A549 (cell line): ENCODE measurements at regions not wholly inside any gene's neighbourhood (a gene's known extent, or its start where the extent isn't known, plus 50 kb on each side); places are given as distances from the start of the nearest gene placed in this dataset.

ENCODE experiments used
- ATAC-seq, 2 experiments: fragments of 200-7000 bp in 1 of 2; fragments of >200 bp in 1 of 2; cut with Nextera tagmentation in 1 of 2; cut with Tn5 transposase in 1 of 2; 3 replicates each; pipeline versions ENCODE4 v1.8.0 to v1.9.1; 2018 to 2020; ENCODE audit warnings: mild to moderate bottlenecking in 1 of 2, moderate library complexity in 1 of 2
- CTCF ChIA-PET: fragments of 300-600 bp; sonication (Branson Sonifier 250); formaldehyde crosslinking; extraction: SDS; loops from one replicate; lab custom pipeline; 2021; ENCODE audit warnings: antibody characterized with exemption, inconsistent platforms; lab: Yijun Ruan, JAX
- POLR2A ChIA-PET: fragments of 350-600 bp; formaldehyde crosslinking; extraction: SDS; loops from one replicate; lab custom pipeline; 2021; ENCODE audit warnings: antibody characterized with exemption, inconsistent platforms; lab: Yijun Ruan, JAX
- DNase-seq, 2 experiments: peaks; one replicate each; pipeline versions ENCODE4 v3.0.0 to v3.0.0-alpha.2; 2011 to 2016; ENCODE audit warnings: low read depth in 1 of 2, low spot score in 1 of 2
- FAIRE-seq: peaks from 2 replicates; lab custom pipeline; 2011; peaks lifted over from hg19 to GRCh38; lab: Jason Lieb, UNC
- H3K27ac ChIP-seq, 2 experiments: fragments of >200 bp; sonication (Bioruptor Twin); formaldehyde crosslinking; 3 replicates each; pipeline ENCODE4 v1.5.1; 2016 to 2017
- H3K4me1 ChIP-seq: fragments of >200 bp; sonication (Bioruptor Twin); formaldehyde crosslinking; 3 replicates; pipeline ENCODE4 v1.6.1; 2016
- H3K4me2 ChIP-seq: fragments of >200 bp; sonication (Bioruptor Twin); formaldehyde crosslinking; 3 replicates; pipeline ENCODE4 v1.6.1; 2016
- H3K4me3 ChIP-seq: fragments of >200 bp; sonication (Bioruptor Twin); formaldehyde crosslinking; 3 replicates; pipeline ENCODE4 v1.5.1; 2016
- H3K9me3 ChIP-seq: fragments of >200 bp; sonication (Bioruptor Twin); formaldehyde crosslinking; 3 replicates; pipeline ENCODE4 v1.6.1; 2016
- BCL3 ChIP-seq: fragments of >200 bp; sonication (Bioruptor Twin); formaldehyde crosslinking; IDR thresholded peaks from 3 replicates; pipeline ENCODE4 v1.6.1; 2016
- BHLHE40 ChIP-seq: IDR thresholded peaks from 2 replicates; pipeline ENCODE4 v1.6.1; 2012; ENCODE audit warnings: low read depth, low read length, inconsistent platforms
- CHD2 ChIP-seq: fragments of 150-350 bp; IDR thresholded peaks from 2 replicates; pipeline ENCODE4 v1.6.1; 2014; ENCODE audit warnings: low read length; ENCODE audit not compliant: partially characterized antibody
- CTCF ChIP-seq: fragments of >200 bp; sonication (Bioruptor Twin); formaldehyde crosslinking; IDR thresholded peaks from 3 replicates; pipeline ENCODE4 v1.5.1; 2016
- EP300 ChIP-seq, 2 experiments: fragments of >200 bp; sonication (Bioruptor Twin); formaldehyde crosslinking; IDR thresholded peaks; 2 replicates in 1 of 2; 3 replicates in 1 of 2; pipeline ENCODE4 v1.6.1; 2016 to 2017
- ESRRA ChIP-seq: fragments of 150-350 bp; IDR thresholded peaks from 2 replicates; pipeline ENCODE4 v1.6.1; 2014; ENCODE audit warnings: mild to moderate bottlenecking, low read length, borderline replicate concordance
- FOSL2 ChIP-seq, 2 experiments: fragments of 450-650 bp in 1 of 2; fragments of >200 bp in 1 of 2; sonication (Bioruptor Twin) in 1 of 2; formaldehyde crosslinking; IDR thresholded peaks; 2 replicates each; pipeline versions ENCODE4 v1.5.0 to v1.6.1; 2016 to 2020; ENCODE audit warnings: mild to moderate bottlenecking in 1 of 2, moderate library complexity in 1 of 2
- FOXS1 ChIP-seq: fragments of 250-450 bp; sonication (Bioruptor Pico); IDR thresholded peaks from 2 replicates; pipeline ENCODE4 v1.5.0; 2020; ENCODE audit warnings: mild to moderate bottlenecking, moderate library complexity
- HEYL ChIP-seq: fragments of 250-450 bp; sonication (Bioruptor Pico); IDR thresholded peaks from 2 replicates; pipeline ENCODE4 v1.8.0; 2021; ENCODE audit warnings: mild to moderate bottlenecking, moderate library complexity
- JUNB ChIP-seq: fragments of >200 bp; sonication (Bioruptor Twin); formaldehyde crosslinking; IDR thresholded peaks from 2 replicates; pipeline ENCODE4 v1.6.1; 2016
- KDM1A ChIP-seq: fragments of 200-600 bp; sonication (generic); IDR thresholded peaks from 2 replicates; pipeline ENCODE4 v1.6.1; 2016; ENCODE audit warnings: low read depth, mild to moderate bottlenecking
- MAX ChIP-seq: IDR thresholded peaks from 2 replicates; pipeline ENCODE4 v1.6.1; 2012
- MAZ ChIP-seq: fragments of 150-350 bp; IDR thresholded peaks from 2 replicates; pipeline ENCODE4 v1.6.1; 2014; ENCODE audit warnings: antibody characterized with exemption, low read depth, low read length, borderline replicate concordance
- PBX3 ChIP-seq: IDR thresholded peaks from 2 replicates; pipeline ENCODE4 v1.6.1; 2012
- POLR2A ChIP-seq: IDR thresholded peaks from 2 replicates; pipeline ENCODE4 v1.6.1; 2012; ENCODE audit warnings: mild to moderate bottlenecking, low read length
- POLR2AphosphoS2 ChIP-seq: conservative IDR thresholded peaks from 2 replicates; pipeline ENCODE4 v1.6.1; 2012; ENCODE audit warnings: low read length, improper control_type of control experiment, inconsistent platforms
- RAD21 ChIP-seq, 2 experiments: fragments of >200 bp in 1 of 2; sonication (Bioruptor Twin) in 1 of 2; formaldehyde crosslinking in 1 of 2; IDR thresholded peaks in 1 of 2; conservative IDR thresholded peaks in 1 of 2; 2 replicates in 1 of 2; 3 replicates in 1 of 2; pipeline ENCODE4 v1.6.1; 2012 to 2018; ENCODE audit warnings: inconsistent platforms in 1 of 2
- RFX5 ChIP-seq: fragments of 450-650 bp; IDR thresholded peaks from 2 replicates; pipeline ENCODE4 v1.7.1; 2014; ENCODE audit warnings: antibody characterized with exemption, mild to moderate bottlenecking, moderate library complexity
- SMC3 ChIP-seq: fragments of >200 bp; sonication (Bioruptor Twin); formaldehyde crosslinking; IDR thresholded peaks from 3 replicates; pipeline ENCODE4 v1.6.1; 2018; ENCODE audit warnings: inconsistent platforms
- SREBF2 ChIP-seq: fragments of 450-650 bp; IDR thresholded peaks from 2 replicates; pipeline ENCODE4 v1.6.1; 2014; ENCODE audit warnings: mild to moderate bottlenecking, moderate library complexity
- TFCP2L1 ChIP-seq: fragments of 250-450 bp; sonication (Bioruptor Pico); IDR thresholded peaks from 2 replicates; pipeline ENCODE4 v1.5.0; 2021; ENCODE audit warnings: mild to moderate bottlenecking
- ZFP36 ChIP-seq: fragments of 450-650 bp; IDR thresholded peaks from 2 replicates; pipeline ENCODE4 v1.6.1; 2014; ENCODE audit warnings: borderline replicate concordance; ENCODE audit not compliant: partially characterized antibody
- WGBS: methylation state at CpG from one replicate; pipeline ENCODE4 v1.1.6; 2017; ENCODE audit errors: missing lambda C conversion rate; 5-methylcytosine and 5-hydroxymethylcytosine counted together

- no peak for DNase-seq
- POLR2A ChIA-PET: no interaction called here
- Histone ChIP-seq H3K9me3 (no peaks in the 10 kb centered on the region), H3K4me2 (no peak overlapping the region)
- TF ChIP-seq RFX5 (no peak), MAZ (no peak), MAX (no peak), ESRRA (no peak), BCL3 (no peak), SREBF2 (no peak), CHD2 (no peak), HEYL (CRISPR knock-in tag) (no peak), POLR2A (no peak), PBX3 (no peak), EP300 (IDR thresholded peaks at IDR 0.05) (no peak)
- TF ChIP-seq, all 56 proteins: peak for 0
- CTCF ChIA-PET: interaction anchor here (0.7 kb wide), 1 partner anchor 236 kb away, joined by 3 read pairs; no protein-coding TSS in a partner anchor
- H3K4me1 ChIP-seq: peaks cover 21% of the 10 kb centered on the region; the same call in 2 of the 3 replicates
- ATAC-seq (no peak), FAIRE-seq (no peak)
- no peak overlapping the region for H3K27ac ChIP-seq
- no peak overlapping the region for H3K4me3 ChIP-seq
Measured at GRCh38 chr7:115101199-115101598, 179.3 kb downstream of the MDFIC start.

- H3K27ac ChIP-seq: peak overlapping the region in 1 of 2 experiments; percentile 68; a peak in 3 of 6 replicates
- POLR2A ChIA-PET: no interaction called here
- CTCF ChIA-PET: interaction anchor here (0.7 to 1.7 kb wide), 2 partner anchors 12 to 51 kb away, joined by 3 to 5 read pairs; no protein-coding TSS in a partner anchor
- no peaks in the 10 kb centered on the region for H3K9me3 ChIP-seq
- H3K4me2 ChIP-seq: peak overlapping the region; percentile 13
- 0% methylated on average over 1 of the region's 1 CpG for WGBS
- no peak overlapping the region for H3K4me3 ChIP-seq
- H3K4me1 ChIP-seq: peaks cover 21% of the 10 kb centered on the region; the same call in 2 of the 3 replicates
- 0 out of 2 replicates have a peak, but pooled peaks have one; percentile 33 for TF ChIP-seq FOSL2 (IDR thresholded peaks at IDR 0.05)
- peak; percentile 42; the same call in 1 of the 2 replicates for TF ChIP-seq FOSL2 (CRISPR knock-in tag; IDR thresholded peaks at IDR 0.05)
- TF ChIP-seq SMC3: 0 out of 3 replicates have a peak, but pooled peaks have one; percentile 14
- TF ChIP-seq BHLHE40: no peak
- peak; percentile 21 to 26; a peak in 3 of 5 replicates for TF ChIP-seq RAD21 (conservative IDR thresholded peaks at IDR 0.05 in 1 of 2, IDR thresholded peaks at IDR 0.05 in 1 of 2)
- ATAC-seq (peak; percentile 82 to 91), FAIRE-seq (no peak), DNase-seq (peak; percentile 23 to 55)
Measured at GRCh38 chr7:115099906-115100305, 178.0 kb downstream of the MDFIC start.

- ChIA-PET CTCF (no interaction called here), POLR2A (no interaction called here)
- no peak for TF ChIP-seq ZFP36
- TF ChIP-seq POLR2AphosphoS2: no peak
- no peak for TF ChIP-seq JUNB
- TF ChIP-seq KDM1A: no peak
- no peak for TF ChIP-seq TFCP2L1
- no peak for TF ChIP-seq FOXS1
- TF ChIP-seq MAX: no peak
- TF ChIP-seq CTCF: no peak
- TF ChIP-seq BHLHE40: no peak
- FAIRE-seq (no peak), DNase-seq (no peak), ATAC-seq (no peak)
- H3K4me3 ChIP-seq: no peak overlapping the region
- no peak overlapping the region for H3K27ac ChIP-seq
- H3K4me1 ChIP-seq: peaks cover 21% of the 10 kb centered on the region; the same call in 2 of the 3 replicates
- 85% methylated on average over 3 of the region's 3 CpGs for WGBS
- H3K9me3 ChIP-seq: no peaks in the 10 kb centered on the region
- H3K4me2 ChIP-seq: no peak overlapping the region
Measured at GRCh38 chr7:115097175-115097671, 175.3 kb downstream of the MDFIC start.
